H1 (cell line): ENCODE measurements at regions not wholly inside any gene's neighbourhood (a gene's known extent, or its start where the extent isn't known, plus 50 kb on each side); places are given as distances from the start of the nearest gene placed in this dataset.

Experiments
- KDM4A ChIP-seq: IDR thresholded peaks from one replicate; pipeline ENCODE4 v1.7.1; 2012; ENCODE audit warnings: low read depth, mild to moderate bottlenecking, moderate library complexity, low read length, inconsistent platforms; ENCODE audit not compliant: severe bottlenecking
- KDM5A ChIP-seq: fragments of 200-600 bp; IDR thresholded peaks from 2 replicates; pipeline ENCODE4 v1.7.1; 2012; ENCODE audit warnings: mild to moderate bottlenecking, low read length, inconsistent platforms, mixed read lengths
- SP1 ChIP-seq: IDR thresholded peaks from 2 replicates; pipeline ENCODE4 v1.6.1; 2011; ENCODE audit warnings: low read depth, low read length
- SP4 ChIP-seq: IDR thresholded peaks from 2 replicates; pipeline ENCODE4 v1.6.1; 2012; ENCODE audit warnings: low read length, inconsistent platforms

DNA sequence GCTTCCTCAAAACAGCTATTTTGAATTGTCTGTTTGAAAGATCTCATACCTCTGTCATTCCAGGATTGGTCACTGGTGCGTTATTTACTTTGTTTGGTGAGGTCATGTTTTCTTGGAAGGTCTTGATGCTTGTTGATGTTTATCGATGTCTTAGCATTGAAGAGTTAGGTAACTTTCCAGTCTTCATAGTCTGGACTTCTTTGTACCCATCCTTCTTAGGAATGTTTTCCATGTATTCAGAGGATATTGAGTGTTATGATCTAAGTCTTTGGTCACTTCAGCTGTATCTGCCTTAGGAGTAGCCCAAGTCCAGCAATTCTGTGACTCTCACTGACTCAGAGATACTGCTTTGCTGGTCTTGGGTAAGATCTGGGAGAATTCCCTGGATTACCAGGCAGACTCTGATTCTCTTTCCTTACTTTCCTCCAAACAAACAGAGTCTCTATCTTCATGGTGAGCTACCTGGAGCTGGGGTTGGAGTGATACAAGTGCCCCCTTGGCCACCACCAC, 398.6 kb downstream of the ZIC4 start (continued):
- TF ChIP-seq KDM4A (no peak), SP4 (no peak), SP1 (no peak), KDM5A (no peak)
